Frontal cortex (tissue), 3 donors: ENCODE measurements at regions not wholly inside any gene's neighbourhood (a gene's known extent, or its start where the extent isn't known, plus 50 kb on each side); places are given as distances from the start of the nearest gene placed in this dataset.

Experiments
- DNase-seq, 2 donors: peaks; one replicate each; pipeline ENCODE4 v3.0.0; 2012; ENCODE audit warnings: low spot score in 2 of 2
- FAIRE-seq: peaks from 2 replicates; lab custom pipeline; 2012; peaks lifted over from hg19 to GRCh38; lab: Jason Lieb, UNC
- donor health status: control.
- donor health status: control.
- donor health status: control.

DNA sequence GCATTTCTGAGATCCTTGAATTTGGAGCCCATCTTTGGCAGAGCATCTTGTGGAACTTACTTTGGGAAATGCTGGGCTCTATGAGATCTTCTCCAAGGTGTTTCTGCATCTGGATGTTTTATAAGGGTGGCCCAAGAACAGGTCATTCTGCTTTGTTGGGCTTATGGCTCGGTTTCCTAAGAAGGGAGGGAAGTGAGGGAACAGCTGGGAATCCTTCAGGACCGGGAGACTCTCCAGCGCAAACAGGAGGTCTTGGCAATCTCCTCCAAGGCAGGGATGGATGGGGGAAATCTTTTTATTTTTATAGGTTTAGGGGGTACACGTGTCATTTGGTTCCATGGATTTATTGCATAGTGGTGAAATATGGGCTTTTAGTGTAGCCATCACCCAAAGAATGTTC, 54.7 kb downstream of the IRX3 start:
- no peak for DNase-seq

DNA sequence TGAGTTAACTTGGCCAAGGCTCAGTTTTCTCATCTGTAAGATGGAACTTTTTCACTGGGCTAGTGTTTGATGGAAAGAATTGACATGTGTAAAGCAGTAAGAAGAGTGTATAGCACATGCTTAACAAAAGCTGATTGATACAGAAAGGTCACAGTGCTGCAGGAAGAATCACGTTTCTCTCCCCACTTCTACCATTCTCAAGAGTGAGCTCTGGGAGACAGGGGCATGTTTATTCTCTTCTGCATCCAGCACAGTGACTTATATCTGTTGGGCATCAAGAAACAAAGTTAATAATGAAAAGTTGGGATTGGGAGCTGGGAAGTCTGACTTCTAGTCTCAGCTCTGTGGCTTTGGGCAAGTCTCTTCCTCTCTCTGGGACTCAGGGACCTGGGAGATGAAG, 55.3 kb downstream of the IRX3 start:
- FAIRE-seq (no peak), DNase-seq (no peak)

More for the DNA sequence above, 54.7 kb downstream of the IRX3 start:
- no peak for FAIRE-seq

DNA sequence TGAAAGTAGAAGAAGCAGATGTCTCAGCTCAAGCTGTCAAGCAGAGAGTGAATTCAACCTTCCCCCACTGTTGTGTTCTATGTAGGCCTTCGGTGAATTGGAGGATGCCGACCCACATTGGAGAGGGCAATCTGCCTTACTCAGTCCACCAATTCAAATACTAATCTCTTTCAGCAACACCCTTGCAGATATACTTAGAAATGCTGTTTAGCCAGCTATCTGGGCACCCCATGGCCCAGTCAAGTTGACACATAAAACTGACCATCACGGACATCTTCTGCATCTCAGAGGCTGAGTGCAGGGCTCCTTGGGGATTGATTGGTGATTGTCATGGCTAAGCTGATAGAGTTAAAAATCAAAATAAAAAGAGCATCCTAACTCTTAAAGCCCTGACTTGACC, 58.3 kb downstream of the IRX3 start:
- no peak for DNase-seq
- FAIRE-seq = no peak

DNA sequence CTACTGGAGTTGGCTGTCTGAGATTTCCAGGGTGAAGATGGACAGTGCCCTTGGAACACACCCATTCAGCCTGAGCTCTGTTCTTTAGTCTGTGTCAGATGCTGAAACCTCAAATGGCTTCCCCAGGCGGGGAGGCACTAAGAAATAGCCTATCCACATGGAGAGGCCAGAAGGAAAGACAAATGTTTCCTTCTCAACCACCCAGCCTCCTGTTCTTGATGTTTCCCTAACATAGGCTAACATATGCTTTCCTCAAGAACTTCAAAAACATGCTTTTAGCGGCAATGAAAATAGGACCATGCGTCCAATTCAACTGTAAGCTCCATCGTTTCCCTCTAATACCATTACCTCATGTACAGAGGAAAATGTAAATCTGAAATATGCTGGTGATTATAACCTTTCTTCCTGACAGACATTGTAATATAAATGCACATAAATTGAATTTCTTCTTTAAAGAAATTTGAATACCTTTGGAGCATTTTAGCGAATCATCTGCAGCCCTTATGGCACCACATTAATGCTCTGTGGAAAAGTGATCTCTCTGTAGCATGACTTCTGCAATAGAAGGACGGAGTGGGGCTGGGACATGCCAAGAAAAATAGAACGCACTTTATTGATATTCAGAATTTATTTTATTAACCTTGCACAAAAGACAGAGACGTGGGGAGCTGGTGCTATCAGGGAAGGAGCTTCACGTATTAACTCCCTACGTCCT, 60.1 kb downstream of the IRX3 start:
- FAIRE-seq = no peak
- no peak for DNase-seq

GRCh38 chr16:54219709-54220108, 66.9 kb downstream of the IRX3 start:
- DNase-seq (no peak), FAIRE-seq (no peak)

- no peak for DNase-seq
- FAIRE-seq = no peak
These were observed 69.9 kb downstream of the IRX3 start for GRCh38 chr16:54216688-54217087.

DNA sequence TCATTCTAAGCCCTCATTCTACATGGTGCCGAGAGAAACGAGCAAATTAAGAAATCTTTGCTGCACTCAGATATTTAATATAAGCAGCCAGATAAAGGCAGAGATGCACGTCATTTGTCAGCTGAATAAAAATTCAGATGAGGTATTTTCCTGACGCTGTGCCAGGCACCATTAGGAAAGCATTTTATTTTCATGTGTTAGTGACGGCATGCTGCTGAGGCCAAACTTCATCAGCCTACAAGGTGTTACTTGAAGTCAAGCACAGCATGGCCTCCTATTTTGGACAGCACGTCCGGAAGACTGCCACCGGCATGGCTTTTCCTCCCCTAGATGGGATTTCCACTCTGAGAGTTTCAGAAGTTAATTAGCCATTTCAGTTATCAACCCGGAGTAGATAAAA, 70.3 kb downstream of the IRX3 start:
- no peak for FAIRE-seq
- no peak for DNase-seq

GRCh38 chr16:54215471-54215870, 71.1 kb downstream of the IRX3 start:
- no peak for DNase-seq
- no peak for FAIRE-seq

DNA sequence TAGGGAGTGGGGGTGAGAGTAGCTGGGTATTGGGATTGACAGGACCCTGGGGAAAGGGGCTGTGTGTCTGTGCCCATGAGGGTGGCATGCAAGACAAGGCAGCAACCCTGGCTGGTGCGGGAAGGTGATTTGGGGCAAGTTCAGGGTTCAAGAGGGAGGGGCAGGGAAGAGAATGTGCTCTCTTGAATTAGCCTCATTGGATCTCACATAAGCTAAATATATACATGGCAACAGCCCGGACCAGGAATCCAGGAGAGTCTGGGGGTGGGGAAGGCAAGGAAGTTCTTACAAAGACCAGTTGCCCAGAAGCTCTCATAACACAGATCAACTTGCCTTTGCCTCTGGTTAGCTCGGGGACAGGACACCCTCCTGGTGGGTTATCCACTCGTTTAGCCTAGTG, 73.3 kb downstream of the IRX3 start:
- no peak for DNase-seq
- no peak for FAIRE-seq

DNA sequence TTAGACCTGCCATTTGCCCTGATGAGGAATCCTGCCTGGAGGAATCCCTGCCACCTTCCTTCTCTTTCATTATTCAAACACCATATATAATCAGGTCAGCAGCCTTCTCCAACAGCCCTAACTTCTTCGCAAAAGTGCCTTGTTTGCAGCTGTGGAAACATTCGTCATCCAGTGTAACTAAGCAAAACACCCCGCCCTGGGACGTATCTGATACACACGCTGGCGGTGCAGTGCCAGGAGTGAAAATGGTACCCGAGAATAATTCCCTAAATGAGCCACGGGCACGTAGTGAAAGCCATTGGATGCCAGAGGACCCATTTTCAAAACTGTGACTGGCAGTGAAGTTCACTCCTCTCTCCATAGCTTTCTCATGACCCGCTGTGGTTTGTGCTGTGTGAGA, 73.7 kb downstream of the IRX3 start:
- FAIRE-seq = no peak
- DNase-seq = no peak

- FAIRE-seq = no peak
These were observed 75.4 kb downstream of the IRX3 start for GRCh38 chr16:54211203-54211602.

DNA sequence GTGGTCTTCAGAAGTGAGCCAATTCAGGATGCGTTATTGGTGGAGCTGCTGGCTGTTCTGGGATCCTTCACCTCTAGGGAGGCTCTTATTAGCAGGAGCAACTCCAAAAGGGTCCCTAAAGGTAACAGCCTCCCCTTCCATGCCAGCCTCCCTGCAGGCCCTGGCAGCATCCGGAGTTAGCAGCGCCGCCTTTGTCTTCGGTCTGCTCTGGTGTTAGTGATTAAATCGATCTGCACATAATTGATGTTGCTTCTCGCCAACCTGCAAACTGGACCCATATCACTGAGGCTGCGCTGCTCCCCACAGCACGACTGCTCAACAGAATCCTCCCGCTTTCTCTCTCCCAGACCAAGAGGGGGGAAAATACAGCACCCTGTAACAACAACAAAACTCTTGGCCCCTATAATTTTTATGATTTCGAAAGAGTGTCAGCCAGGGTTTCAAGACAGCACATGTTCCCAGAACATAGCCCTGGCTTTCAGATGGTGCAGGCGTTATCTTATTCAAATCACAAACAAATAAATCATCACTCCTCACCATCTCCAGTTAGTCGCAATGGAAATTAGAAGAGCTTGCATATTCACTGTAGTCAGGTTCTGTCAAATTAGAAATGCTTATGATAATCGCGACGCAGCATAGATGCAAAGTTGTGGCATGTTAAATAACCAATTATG, 76.0 kb downstream of the IRX3 start:
- no peak for FAIRE-seq
- no peak for DNase-seq

More at GRCh38 chr16:54211203-54211602, 75.4 kb downstream of the IRX3 start:
- DNase-seq = no peak

- FAIRE-seq (no peak), DNase-seq (no peak)
These were observed 78.3 kb downstream of the IRX3 start for GRCh38 chr16:54208237-54208636.

DNA sequence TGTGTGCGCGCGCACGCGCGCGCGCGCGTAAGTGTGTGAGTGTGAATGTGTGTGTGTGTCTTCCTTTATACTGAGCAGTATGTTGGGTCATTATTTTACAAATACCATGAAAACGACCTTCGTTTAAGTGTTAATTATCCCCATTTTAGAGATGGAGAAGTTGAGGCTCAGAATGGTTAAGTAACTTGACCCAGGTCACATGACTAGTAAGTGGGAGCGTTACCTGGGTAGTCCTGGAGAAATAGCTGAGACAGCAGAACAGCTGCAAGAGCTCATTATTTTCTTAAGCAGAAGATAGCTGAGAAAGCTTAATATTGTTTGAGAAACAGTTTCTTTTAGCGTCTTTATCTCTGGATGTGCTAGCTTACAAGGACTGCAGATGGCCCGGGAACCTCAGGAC, 78.8 kb downstream of the IRX3 start:
- FAIRE-seq (no peak), DNase-seq (no peak)

DNA sequence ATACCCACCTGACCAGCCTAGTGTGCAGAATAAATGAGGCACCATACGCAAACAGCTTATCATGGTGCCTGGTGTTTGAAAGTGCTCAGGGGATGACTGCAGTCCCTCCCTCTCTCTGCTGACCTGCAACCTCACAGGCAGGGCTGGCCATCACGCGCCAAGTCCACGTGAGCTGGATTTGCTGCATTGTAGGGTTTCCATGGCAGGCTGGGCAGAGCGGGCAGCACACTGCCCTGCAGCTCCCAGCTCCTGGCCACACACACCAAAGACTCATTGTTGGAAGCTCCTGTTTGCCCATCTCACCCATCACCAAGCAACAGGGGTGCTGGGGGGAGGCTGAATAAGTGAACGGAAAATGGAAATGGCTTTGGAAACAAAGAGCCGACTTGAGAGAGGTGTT, 81.8 kb downstream of the IRX3 start:
- FAIRE-seq (no peak), DNase-seq (peak in 1 of 2 donors; percentile 31)

- DNase-seq (no peak), FAIRE-seq (no peak)
These were observed 82.6 kb downstream of the IRX3 start for GRCh38 chr16:54203851-54204505.

DNA sequence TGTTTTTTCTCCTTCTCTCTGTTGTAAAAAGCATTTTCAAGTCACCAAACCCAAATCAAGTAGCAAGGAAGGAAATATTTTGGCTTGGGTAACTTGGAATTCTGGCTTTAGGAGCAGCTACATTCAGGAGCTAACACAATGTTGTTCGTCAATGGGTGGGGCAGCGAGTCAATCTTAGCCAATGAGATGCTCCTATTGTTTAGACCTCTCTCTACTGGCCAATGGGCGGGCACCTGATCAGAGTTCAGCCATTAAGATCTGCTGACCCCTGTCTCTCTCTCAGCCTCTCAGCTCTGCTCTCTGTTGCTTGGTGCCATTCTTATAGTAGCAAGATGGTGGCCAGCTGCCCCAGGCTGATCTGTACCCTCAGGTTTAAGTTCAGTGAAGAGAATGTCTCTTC, 83.2 kb downstream of the IRX3 start:
- DNase-seq (no peak), FAIRE-seq (no peak)
